CD4-positive, CD25-positive, alpha-beta regulatory T cell (primary cell): ENCODE measurements at regions not wholly inside any gene's neighbourhood (a gene's known extent, or its start where the extent isn't known, plus 50 kb on each side); places are given as distances from the start of the nearest gene placed in this dataset.
"Not testable (repeated sequence)": the region's sequence is repeated elsewhere in the genome, so short reads cannot be mapped to it uniquely, and the experiment has no call there.

Source experiments
- ATAC-seq, 2 donors: fragments of 150-1000 bp; cut with Tn5 transposase; one replicate each; pipeline ENCODE4 v1.10.0; 2021; ENCODE audit warnings: low read depth in 2 of 2, moderate number of reproducible peaks in 2 of 2, moderate library complexity in 1 of 2
- DNase-seq, 3 donors: peaks; one replicate each; pipeline versions ENCODE4 v3.0.0 to v3.0.0-alpha.2; 2012 to 2022; ENCODE audit warnings: mixed read lengths in 1 of 3
- H3K27ac ChIP-seq: one replicate; pipeline ENCODE4 v1.7.0; 2013; ENCODE audit warnings: mild to moderate bottlenecking, low read length; ENCODE audit not compliant: insufficient read depth, poor library complexity, severe bottlenecking
- H3K27me3 ChIP-seq: one replicate; pipeline ENCODE4 v1.7.0; 2013; ENCODE audit warnings: low read length; ENCODE audit not compliant: control insufficient read depth, insufficient read depth
- H3K36me3 ChIP-seq: one replicate; pipeline ENCODE4 v1.7.0; 2013; ENCODE audit warnings: mild to moderate bottlenecking, low read length, moderate library complexity; ENCODE audit not compliant: control insufficient read depth, insufficient read depth
- H3K4me1 ChIP-seq: 2 replicates; pipeline ENCODE4 v1.7.0; 2013; ENCODE audit warnings: mild to moderate bottlenecking, low read length; ENCODE audit not compliant: insufficient read depth, control insufficient read depth, poor library complexity, severe bottlenecking
- H3K4me3 ChIP-seq: one replicate; pipeline ENCODE4 v1.7.0; 2013; ENCODE audit warnings: low read depth, mild to moderate bottlenecking, low read length, moderate library complexity
- H3K9me3 ChIP-seq, 2 experiments: 1 replicate in 1 of 2; 2 replicates in 1 of 2; pipeline ENCODE4 v1.7.0; 2013; ENCODE audit warnings: low read length in 2 of 2, mild to moderate bottlenecking in 1 of 2, moderate library complexity in 1 of 2; ENCODE audit not compliant: control insufficient read depth in 2 of 2
- H3K27ac Mint-ChIP-seq, 3 donors: one replicate each; pipeline ENCODE4 v1.8.0; 2020 to 2022; ENCODE audit warnings: mild to moderate bottlenecking in 3 of 3, mixed read lengths in 3 of 3, moderate library complexity in 2 of 3
- H3K27me3 Mint-ChIP-seq: one replicate; pipeline ENCODE4 v1.8.0; 2022; ENCODE audit warnings: mild to moderate bottlenecking, mixed read lengths
- H3K36me3 Mint-ChIP-seq: one replicate; pipeline ENCODE4 v1.8.0; 2020; ENCODE audit warnings: mixed read lengths
- H3K4me1 Mint-ChIP-seq, 4 donors: one replicate each; pipeline ENCODE4 v1.8.0; 2020 to 2022; ENCODE audit warnings: mixed read lengths in 4 of 4, mild to moderate bottlenecking in 1 of 4
- H3K4me3 Mint-ChIP-seq, 4 donors: one replicate each; pipeline ENCODE4 v1.8.0; 2020 to 2022; ENCODE audit warnings: mild to moderate bottlenecking in 4 of 4, mixed read lengths in 4 of 4, moderate library complexity in 3 of 4
- H3K9me3 Mint-ChIP-seq, 7 donors: one replicate each; pipeline ENCODE4 v1.8.0; 2020 to 2022; ENCODE audit warnings: mixed read lengths in 7 of 7, mild to moderate bottlenecking in 3 of 7, moderate library complexity in 2 of 7

DNA sequence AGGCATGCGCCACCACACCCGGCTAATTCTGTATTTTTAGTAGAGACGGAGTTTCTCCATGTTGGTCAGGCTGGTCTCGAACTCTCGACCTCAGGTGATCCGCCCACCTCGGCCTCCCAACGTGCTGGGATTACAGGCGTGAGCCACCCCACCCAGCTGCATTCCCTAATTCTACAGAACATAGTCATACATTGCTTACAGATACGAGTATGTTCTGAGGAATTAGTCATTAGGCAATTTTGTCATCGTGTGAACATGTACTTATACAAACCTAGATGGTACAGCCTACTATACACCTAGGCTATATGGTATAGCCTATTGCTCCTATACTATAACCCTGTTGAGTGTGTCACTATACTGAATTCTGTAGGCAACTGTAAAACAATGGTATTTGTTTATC is 353.4 kb upstream of the PSMD7 start:
- not testable (repeated sequence) for H3K36me3 Mint-ChIP-seq, DNase-seq, H3K4me3 Mint-ChIP-seq

DNA sequence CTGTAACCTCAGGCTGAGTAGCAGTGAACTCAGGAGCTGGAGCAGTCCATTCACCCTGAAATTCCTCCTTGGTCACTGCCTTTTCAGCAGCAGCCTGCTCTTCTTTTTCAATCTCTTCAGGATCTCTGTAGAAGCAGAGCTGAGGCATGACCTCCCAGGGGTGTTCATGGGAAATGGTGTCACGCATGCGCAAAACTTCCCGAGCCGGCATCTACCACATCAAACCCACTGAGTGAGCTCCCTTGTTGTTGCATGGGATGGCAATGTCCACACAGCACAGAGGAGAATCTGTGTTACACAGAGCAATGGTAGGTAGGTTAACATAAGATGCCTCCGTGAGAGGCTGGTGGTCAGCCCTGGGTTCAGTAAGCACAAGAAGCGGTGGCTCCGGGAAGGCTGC is 355.8 kb upstream of the PSMD7 start:
- H3K36me3 Mint-ChIP-seq, H3K4me3 Mint-ChIP-seq, H3K27ac Mint-ChIP-seq, H3K36me3 ChIP-seq, DNase-seq, H3K4me1 Mint-ChIP-seq, H3K9me3 Mint-ChIP-seq, H3K27ac ChIP-seq, H3K4me3 ChIP-seq, H3K27me3 Mint-ChIP-seq, H3K4me1 ChIP-seq, ATAC-seq, H3K9me3 ChIP-seq, H3K27me3 ChIP-seq: not testable (repeated sequence)

More for the DNA sequence above, 353.4 kb upstream of the PSMD7 start:
- not testable (repeated sequence) for ATAC-seq, H3K9me3 ChIP-seq, H3K4me1 Mint-ChIP-seq, H3K9me3 Mint-ChIP-seq, H3K4me1 ChIP-seq, H3K4me3 ChIP-seq, H3K27ac ChIP-seq, H3K27me3 Mint-ChIP-seq, H3K36me3 ChIP-seq, H3K27me3 ChIP-seq, H3K27ac Mint-ChIP-seq

DNA sequence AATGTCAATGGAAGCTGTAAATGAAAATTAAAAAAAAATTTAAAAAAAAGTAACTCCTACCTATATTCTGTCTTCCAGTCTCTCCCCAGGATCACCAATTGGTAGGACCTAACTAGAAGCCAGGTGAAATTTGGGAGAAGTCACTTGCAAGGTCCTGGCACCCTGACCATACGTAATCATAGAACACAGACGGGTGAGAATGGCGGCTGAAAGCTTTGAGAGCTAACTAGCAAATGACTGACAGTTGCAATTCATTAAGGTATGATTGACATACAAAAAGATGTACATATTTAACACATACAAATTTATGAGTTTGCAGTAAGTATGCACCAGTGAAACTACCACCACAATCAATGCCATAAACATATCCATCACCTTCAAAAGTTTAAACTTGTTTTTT is 372.7 kb upstream of the PSMD7 start:
- Mint-ChIP-seq H3K4me1 (no peaks in the 10 kb centered on the region), H3K36me3 (no peaks in the 10 kb centered on the region), H3K4me3 (no peak overlapping the region), H3K27ac (no peak overlapping the region), H3K9me3 (peaks cover 0 to 11% (median 3%) of the 10 kb centered on the region in 7 donors), H3K27me3 (no peaks in the 10 kb centered on the region)
- ATAC-seq (no peak), DNase-seq (no peak)
- Histone ChIP-seq H3K9me3 (peaks cover 5 to 12% of the 10 kb centered on the region in 2 experiments), H3K4me1 (no peaks in the 10 kb centered on the region), H3K27ac (no peak overlapping the region), H3K4me3 (no peak overlapping the region), H3K27me3 (no peaks in the 10 kb centered on the region), H3K36me3 (no peaks in the 10 kb centered on the region)

DNA sequence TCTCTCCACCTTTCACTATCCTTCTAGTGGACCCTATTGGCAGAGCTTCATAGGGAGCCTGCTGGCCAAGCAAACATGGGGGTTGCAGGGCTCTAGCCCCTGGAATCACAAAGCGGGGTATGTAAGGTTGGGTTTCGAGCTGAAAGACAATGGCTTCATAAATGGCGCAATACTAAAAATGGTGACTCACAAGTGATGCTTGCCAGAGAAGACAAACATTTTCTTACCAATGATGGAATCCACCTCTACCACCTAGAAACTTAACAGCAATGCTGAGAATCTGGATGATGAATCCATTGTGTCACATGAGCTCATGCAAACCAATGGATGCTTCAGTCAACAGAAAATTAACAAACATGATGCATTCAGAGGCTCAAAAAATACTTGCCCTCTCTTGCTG is 375.3 kb upstream of the PSMD7 start:
- H3K36me3 Mint-ChIP-seq = no peaks in the 10 kb centered on the region
- Histone ChIP-seq H3K4me3 (no peak overlapping the region), H3K9me3 (no peaks in the 10 kb centered on the region), H3K4me1 (no peaks in the 10 kb centered on the region), H3K36me3 (no peaks in the 10 kb centered on the region), H3K27me3 (no peaks in the 10 kb centered on the region), H3K27ac (no peak overlapping the region)
- H3K4me3 Mint-ChIP-seq = no peak overlapping the region
- no peak for ATAC-seq
- no peaks in the 10 kb centered on the region for H3K4me1 Mint-ChIP-seq
- no peak overlapping the region for H3K27ac Mint-ChIP-seq
- peaks cover 0 to 4% (median 0%) of the 10 kb centered on the region in 7 donors for H3K9me3 Mint-ChIP-seq
- DNase-seq = no peak
- no peaks in the 10 kb centered on the region for H3K27me3 Mint-ChIP-seq

DNA sequence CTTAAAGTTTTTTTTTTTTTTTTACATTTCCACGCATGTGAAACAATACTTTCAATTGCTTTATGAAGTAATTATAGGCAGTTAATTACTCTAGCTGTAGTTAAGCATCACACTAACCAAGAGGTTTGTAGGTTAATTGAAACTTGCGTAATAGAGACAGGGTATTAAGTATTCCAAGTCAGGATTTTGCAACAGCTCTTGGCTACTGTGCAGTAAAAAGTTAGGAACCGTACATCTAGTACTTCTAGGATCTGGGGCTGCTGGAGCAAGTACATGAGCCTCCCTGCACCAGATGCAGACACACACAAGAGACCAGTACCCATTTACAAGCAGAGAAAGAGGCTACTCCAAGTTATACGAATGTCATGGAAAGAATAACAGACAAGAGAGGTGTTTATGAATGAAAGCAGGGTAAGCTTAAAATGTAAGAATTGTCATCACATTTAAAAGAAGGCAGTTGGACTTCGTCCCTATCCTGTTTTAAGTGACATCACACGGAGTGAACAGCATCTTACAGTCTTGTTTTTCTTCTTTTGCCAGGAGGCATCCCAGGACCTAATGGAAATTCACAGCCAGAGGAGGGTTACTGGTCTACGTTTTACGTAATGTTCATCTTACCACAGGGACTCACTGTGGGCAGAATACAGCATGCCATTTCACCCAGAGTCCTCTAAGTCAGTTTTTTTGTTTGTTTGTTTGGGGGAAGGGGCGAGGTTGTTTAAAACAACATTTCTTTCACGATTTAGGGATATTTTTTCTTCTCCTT is 379.6 kb upstream of the PSMD7 start:
- no peak overlapping the region for H3K4me3 Mint-ChIP-seq
- H3K9me3 Mint-ChIP-seq = peaks cover 0 to 2% (median 0%) of the 10 kb centered on the region in 7 donors
- Histone ChIP-seq H3K27ac (no peak overlapping the region), H3K4me1 (no peaks in the 10 kb centered on the region), H3K36me3 (no peaks in the 10 kb centered on the region), H3K27me3 (no peaks in the 10 kb centered on the region), H3K9me3 (no peaks in the 10 kb centered on the region), H3K4me3 (no peak overlapping the region)
- H3K27me3 Mint-ChIP-seq = no peaks in the 10 kb centered on the region
- no peaks in the 10 kb centered on the region for H3K4me1 Mint-ChIP-seq
- DNase-seq (no peak), ATAC-seq (no peak)
- no peak overlapping the region for H3K27ac Mint-ChIP-seq
- no peaks in the 10 kb centered on the region for H3K36me3 Mint-ChIP-seq

DNA sequence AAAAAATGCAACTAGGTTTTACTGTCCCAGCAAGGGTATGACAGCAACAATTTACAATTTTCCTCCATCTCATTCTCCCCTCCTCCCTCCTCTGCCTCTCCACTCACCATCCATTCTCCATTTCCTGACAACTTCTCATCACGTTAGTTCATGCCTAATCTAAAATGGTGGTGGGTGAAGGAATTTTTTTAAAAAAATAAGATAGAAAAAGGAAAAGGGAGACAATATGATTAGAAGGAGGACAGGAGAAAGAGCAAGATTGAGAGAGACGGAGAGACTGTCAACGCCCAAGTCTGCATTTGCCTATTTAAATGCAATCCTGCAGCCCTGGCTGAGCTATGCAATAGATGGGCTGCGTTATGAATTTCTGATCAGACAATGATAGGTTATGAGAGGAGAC is 380.7 kb upstream of the PSMD7 start:
- ATAC-seq = no peak
- Histone ChIP-seq H3K27ac (no peak overlapping the region), H3K4me1 (no peaks in the 10 kb centered on the region), H3K4me3 (no peak overlapping the region), H3K27me3 (no peaks in the 10 kb centered on the region), H3K9me3 (no peaks in the 10 kb centered on the region), H3K36me3 (no peaks in the 10 kb centered on the region)
- Mint-ChIP-seq H3K9me3 (peaks cover 0 to 2% (median 0%) of the 10 kb centered on the region in 7 donors), H3K27me3 (no peaks in the 10 kb centered on the region), H3K4me1 (no peaks in the 10 kb centered on the region), H3K4me3 (no peak overlapping the region), H3K27ac (no peak overlapping the region), H3K36me3 (no peaks in the 10 kb centered on the region)
- no peak for DNase-seq

DNA sequence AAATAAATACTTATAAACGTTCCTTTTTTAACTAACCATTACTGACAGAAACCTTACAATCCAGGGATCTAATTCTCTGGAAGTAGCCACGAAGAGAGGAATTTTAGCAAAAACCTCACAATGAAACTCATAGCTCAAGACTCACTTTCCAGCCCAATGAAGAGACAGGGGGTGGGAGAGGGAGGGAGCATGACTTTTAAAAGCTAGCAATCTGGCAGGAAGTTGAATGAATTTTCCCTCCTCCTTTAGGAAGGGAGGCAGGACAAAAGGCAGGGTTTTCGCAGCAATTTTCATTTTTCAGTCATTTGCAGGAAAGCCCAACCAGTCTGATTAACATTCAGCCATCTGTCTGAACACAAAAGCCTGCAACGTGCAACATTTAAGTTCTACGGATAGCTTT is 381.5 kb upstream of the PSMD7 start:
- ATAC-seq = no peak
- Mint-ChIP-seq H3K27me3 (no peaks in the 10 kb centered on the region), H3K27ac (no peak overlapping the region), H3K4me1 (no peaks in the 10 kb centered on the region), H3K9me3 (peaks cover 0 to 4% (median 2%) of the 10 kb centered on the region in 7 donors), H3K4me3 (no peak overlapping the region), H3K36me3 (no peaks in the 10 kb centered on the region)
- Histone ChIP-seq H3K4me1 (no peaks in the 10 kb centered on the region), H3K9me3 (no peaks in the 10 kb centered on the region), H3K36me3 (no peaks in the 10 kb centered on the region), H3K27ac (no peak overlapping the region), H3K27me3 (no peaks in the 10 kb centered on the region), H3K4me3 (no peak overlapping the region)
- DNase-seq = no peak

DNA sequence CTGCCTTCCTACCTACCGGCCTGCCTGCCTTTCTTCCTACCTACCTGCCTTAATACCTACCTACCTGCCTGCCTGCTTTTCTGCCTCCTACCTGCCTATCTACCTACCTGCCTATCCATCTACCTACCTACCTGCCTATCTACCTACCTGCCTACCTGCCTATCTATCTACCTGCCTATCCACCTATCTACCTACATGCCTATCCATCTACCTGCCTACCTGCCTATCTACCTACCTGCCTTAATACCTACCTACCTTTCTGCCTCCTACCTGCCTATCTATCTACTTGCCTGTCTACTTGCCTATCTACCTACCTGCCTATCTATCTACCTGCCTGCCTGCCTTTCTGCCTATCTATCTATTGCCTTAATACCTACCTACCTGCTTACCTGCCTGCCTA is 383.8 kb upstream of the PSMD7 start:
- Mint-ChIP-seq H3K27ac (no peak overlapping the region), H3K4me1 (no peaks in the 10 kb centered on the region), H3K27me3 (no peaks in the 10 kb centered on the region), H3K4me3 (no peak overlapping the region), H3K9me3 (peaks cover 0 to 4% (median 2%) of the 10 kb centered on the region in 7 donors), H3K36me3 (no peaks in the 10 kb centered on the region)
- Histone ChIP-seq H3K27ac (no peak overlapping the region), H3K4me1 (no peaks in the 10 kb centered on the region), H3K36me3 (no peaks in the 10 kb centered on the region), H3K9me3 (no peaks in the 10 kb centered on the region), H3K4me3 (no peak overlapping the region), H3K27me3 (no peaks in the 10 kb centered on the region)
- ATAC-seq (no peak), DNase-seq (no peak)
